ENCODE measurements at regions not wholly inside any gene's neighbourhood (a gene's known extent, or its start where the extent isn't known, plus 50 kb on each side); places are given as distances from the start of the nearest gene placed in this dataset.

DNA sequence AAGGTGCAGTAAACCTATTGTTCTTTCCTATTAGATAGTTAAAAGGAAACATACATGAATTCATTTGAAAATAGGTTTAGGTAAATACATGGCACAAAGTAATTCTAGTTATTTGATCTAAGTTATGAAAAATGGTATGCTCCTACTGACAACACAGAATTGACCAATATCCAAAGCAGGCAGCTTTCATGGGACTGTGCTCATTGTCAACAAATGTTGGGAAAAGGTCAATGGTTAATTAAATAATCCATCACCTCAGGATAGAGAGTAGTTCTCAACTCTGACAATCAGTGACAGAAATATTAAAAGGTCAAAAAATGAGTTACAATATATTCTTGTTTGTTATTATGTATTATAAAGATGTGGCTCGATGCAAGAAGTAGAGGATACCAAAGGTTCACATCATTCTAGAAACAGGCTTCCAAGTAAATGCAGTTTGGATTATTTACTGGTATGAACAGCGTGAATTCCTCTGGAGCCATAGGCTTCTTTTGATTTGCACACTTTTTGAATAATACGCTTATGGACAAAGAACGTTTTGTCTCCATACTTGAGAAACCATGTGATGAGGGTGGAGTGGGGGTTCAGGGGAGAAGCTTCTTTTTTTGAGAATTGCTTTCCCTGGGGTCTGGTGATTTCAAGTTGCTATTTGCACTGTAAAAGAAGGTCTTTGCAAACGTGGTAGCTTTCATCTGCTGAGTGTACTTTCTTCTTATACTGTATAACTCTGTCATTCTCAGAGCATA is 422.0 kb upstream of the ZEB2 start:
- TF ChIP-seq POLR2AphosphoS5 (IDR thresholded peaks at IDR 0.05) (no peak), POLR2A (IDR thresholded peaks at IDR 0.05) (no peak)
- TF ChIP-seq, protein P1, sequence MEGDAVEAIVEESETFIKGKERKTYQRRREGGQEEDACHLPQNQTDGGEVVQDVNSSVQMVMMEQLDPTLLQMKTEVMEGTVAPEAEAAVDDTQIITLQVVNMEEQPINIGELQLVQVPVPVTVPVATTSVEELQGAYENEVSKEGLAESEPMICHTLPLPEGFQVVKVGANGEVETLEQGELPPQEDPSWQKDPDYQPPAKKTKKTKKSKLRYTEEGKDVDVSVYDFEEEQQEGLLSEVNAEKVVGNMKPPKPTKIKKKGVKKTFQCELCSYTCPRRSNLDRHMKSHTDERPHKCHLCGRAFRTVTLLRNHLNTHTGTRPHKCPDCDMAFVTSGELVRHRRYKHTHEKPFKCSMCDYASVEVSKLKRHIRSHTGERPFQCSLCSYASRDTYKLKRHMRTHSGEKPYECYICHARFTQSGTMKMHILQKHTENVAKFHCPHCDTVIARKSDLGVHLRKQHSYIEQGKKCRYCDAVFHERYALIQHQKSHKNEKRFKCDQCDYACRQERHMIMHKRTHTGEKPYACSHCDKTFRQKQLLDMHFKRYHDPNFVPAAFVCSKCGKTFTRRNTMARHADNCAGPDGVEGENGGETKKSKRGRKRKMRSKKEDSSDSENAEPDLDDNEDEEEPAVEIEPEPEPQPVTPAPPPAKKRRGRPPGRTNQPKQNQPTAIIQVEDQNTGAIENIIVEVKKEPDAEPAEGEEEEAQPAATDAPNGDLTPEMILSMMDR (IDR thresholded peaks at IDR 0.05), result no peak
